ENCODE measurements at regions not wholly inside any gene's neighbourhood (a gene's known extent, or its start where the extent isn't known, plus 50 kb on each side); places are given as distances from the start of the nearest gene placed in this dataset.

- TF ChIP-seq MAX (IDR thresholded peaks at IDR 0.05; ENCODE audit: insufficient read depth, insufficient read length), result no peak
- TF ChIP-seq CTCF (IDR thresholded peaks at IDR 0.05; ENCODE audit: extremely low read depth in 1 of 2, insufficient read depth in 1 of 2, low read depth in 1 of 2, low read length in 2 of 2), result no peak
- no peak for TF ChIP-seq POLR2AphosphoS5 (IDR thresholded peaks at IDR 0.05; ENCODE audit: insufficient read depth, low read depth, low read length)
- no peak for TF ChIP-seq FOS (IDR thresholded peaks at IDR 0.05; ENCODE audit: borderline replicate concordance, insufficient read depth, low read length)
- TF ChIP-seq EZH2 (IDR thresholded peaks at IDR 0.05; ENCODE audit: borderline replicate concordance, low read depth, low read length, severe bottlenecking), result no peak
Observed at GRCh38 chr20:4593149-4593525, 93.1 kb upstream of the PRNP start.
